Epithelial cell of esophagus (primary cell): ENCODE measurements at regions not wholly inside any gene's neighbourhood (a gene's known extent, or its start where the extent isn't known, plus 50 kb on each side); places are given as distances from the start of the nearest gene placed in this dataset.
"Not testable (repeated sequence)": the region's sequence is repeated elsewhere in the genome, so short reads cannot be mapped to it uniquely, and the experiment has no call there.

ENCODE experiments used
- DNase-seq: peaks from one replicate; pipeline ENCODE4 v3.0.0; 2010; ENCODE audit warnings: low read depth
- H3K4me3 ChIP-seq: 2 replicates; pipeline ENCODE4 v1.5.1; 2011; ENCODE audit warnings: mild to moderate bottlenecking, low read length, control low read depth
- TF ChIP-seq, protein P1 (sequence below): IDR thresholded peaks from 2 replicates; pipeline ENCODE4 v1.5.1; 2011; ENCODE audit warnings: low read depth, mild to moderate bottlenecking, low read length, control low read depth, inconsistent platforms; ENCODE audit not compliant: insufficient read depth; ENCODE audit errors: missing control alignments

DNA sequence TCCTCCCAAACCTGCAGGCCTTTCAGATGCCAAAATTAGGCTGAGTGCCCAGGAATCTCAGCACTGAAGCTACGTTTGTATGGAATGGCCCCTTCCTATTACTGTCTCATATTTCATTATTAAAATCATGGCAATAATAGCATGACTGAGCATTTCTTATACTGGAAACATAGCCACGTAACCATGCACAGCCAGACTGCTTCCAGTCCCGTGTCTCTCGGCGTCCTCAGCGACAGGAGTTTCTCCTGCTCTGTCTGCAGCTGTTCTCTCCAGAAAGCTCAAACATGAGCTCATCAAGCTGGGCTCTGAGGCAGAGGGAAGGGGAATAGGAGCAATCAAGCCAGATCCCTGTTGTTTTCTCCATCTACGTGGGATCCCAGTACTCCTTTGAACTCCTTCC lies 104.0 kb downstream of the CDC7 start:
- TF ChIP-seq, protein P1, sequence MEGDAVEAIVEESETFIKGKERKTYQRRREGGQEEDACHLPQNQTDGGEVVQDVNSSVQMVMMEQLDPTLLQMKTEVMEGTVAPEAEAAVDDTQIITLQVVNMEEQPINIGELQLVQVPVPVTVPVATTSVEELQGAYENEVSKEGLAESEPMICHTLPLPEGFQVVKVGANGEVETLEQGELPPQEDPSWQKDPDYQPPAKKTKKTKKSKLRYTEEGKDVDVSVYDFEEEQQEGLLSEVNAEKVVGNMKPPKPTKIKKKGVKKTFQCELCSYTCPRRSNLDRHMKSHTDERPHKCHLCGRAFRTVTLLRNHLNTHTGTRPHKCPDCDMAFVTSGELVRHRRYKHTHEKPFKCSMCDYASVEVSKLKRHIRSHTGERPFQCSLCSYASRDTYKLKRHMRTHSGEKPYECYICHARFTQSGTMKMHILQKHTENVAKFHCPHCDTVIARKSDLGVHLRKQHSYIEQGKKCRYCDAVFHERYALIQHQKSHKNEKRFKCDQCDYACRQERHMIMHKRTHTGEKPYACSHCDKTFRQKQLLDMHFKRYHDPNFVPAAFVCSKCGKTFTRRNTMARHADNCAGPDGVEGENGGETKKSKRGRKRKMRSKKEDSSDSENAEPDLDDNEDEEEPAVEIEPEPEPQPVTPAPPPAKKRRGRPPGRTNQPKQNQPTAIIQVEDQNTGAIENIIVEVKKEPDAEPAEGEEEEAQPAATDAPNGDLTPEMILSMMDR = no peak
- H3K4me3 ChIP-seq = no peak overlapping the region
- DNase-seq = no peak

DNA sequence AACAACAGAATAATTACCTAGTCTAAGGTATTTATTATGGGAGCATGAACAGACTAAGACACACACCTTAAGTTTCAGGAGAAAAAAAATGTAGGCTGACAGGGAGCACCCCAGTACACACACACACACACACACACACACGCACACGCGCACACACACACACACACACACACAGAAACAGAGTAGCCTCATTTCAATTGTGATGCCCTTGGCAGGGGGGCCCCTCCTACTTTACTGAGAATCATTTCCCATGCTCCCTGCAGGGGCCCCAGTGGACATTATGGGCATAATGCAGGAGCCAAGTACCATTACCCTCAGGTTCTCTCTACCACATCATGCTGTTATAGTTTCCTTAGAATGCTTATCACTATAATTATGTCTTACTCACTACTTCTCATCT lies 104.9 kb downstream of the CDC7 start:
- no peak overlapping the region for H3K4me3 ChIP-seq
- TF ChIP-seq, protein P1 = no peak
- no peak for DNase-seq

DNA sequence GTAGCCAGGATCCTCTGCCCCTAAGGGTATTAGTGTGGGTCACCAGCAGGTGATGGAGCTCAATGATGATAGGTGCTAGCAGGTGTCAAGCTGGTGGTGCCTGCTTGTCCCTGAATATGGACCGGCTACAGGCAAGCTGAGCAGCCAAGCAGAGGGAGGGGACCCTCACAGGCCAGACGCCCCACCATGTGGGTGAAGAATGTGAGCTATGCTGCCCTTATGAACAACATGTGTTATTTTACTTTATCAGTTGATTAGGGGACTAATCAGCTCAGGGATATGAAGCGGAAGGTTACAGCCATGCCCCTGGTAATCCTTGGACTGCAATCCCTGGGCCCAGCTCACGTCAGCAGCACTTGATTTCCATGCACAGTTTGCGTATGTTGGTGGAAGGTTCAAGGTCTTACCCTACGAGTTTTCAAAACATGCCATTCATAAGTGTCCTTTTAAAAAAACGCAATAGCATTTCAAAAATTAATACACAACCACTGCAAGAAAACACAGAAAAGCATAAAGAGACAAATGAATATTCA lies 106.0 kb downstream of the CDC7 start:
- H3K4me3 ChIP-seq = no peak overlapping the region
- TF ChIP-seq, protein P1 = no peak
- no peak for DNase-seq

DNA sequence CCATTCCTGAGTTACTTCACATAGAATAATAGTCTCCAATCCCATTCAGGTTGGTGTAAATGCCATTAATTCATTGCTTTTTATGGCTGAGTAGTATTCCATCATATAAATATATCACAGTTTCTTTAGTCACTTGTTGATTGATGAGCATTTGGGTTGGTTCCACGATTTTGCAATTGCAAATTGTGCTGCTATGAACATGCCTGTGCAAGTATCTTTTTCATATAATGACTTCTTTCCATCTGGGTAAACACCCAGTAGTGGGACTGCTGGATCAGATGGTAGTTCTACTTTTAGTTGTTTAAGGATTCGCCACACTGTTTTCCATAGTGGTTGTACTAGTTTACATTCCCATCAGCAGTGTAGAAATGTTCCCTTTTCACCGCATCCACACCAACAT lies 107.0 kb downstream of the CDC7 start:
- DNase-seq = peak; percentile 69
- H3K4me3 ChIP-seq = not testable (repeated sequence)

DNA sequence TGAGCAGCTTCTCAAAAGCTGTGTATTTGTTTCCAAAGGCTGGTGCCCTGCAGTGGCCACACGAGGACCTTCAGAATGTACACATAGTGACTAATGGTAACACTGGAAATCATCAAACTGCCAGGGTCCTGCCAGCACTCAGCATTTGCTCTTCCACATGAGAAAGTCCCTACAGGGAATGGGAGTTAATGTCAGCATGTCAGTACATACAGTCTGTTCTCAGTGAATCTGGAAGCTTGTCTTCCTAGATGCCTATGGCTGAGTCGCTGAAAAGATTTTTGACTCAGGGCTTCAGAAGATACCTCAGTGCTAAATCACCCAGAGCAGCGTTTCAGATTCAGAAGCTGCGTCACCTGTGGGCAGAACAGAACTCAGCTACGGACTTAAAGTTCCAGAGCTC lies 108.2 kb downstream of the CDC7 start:
- DNase-seq = peak; percentile 89
- no peak overlapping the region for H3K4me3 ChIP-seq
- TF ChIP-seq, protein P1 = no peak

DNA sequence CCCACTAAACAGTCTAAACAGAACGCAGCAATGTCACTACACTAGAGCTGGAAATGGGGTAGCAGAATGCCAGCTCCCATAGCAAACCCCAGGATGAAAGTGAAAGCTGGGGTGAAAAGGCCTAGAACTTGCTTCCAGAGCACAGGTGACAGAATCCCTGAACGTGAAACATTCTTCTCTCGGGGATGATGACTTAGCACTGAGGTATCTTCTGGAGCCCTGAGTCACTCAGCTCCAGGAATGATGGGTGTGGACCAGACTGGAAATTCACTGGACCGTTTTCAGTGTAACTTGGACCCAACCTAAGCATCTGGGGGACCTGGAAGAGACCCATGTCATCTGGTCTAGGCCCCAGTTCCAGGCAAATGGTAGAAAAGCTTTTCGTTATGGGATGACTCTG lies 108.9 kb downstream of the CDC7 start:
- peak; percentile 84 for DNase-seq
- no peak overlapping the region for H3K4me3 ChIP-seq
- TF ChIP-seq, protein P1 = no peak

DNA sequence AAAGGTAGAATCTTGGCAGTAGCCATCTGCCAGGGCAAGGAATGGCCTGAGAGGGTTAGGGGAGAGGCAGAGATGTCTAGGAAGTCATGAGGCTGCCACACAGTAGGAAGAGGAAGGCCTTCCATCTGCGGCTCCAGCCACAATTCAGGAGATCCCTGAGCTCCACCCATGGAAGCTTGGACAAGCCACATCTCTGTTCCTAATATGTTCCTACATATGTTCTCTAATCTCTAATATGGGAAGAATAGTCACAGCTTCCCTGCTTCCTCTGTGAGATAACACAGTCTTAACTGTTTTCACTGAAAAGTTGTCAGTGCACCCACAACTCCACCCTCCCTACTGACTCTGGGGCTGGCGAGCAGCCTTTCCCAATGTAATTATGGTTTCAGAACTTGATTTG lies 109.5 kb downstream of the CDC7 start:
- TF ChIP-seq, protein P1 = no peak
- DNase-seq = no peak

More for the DNA sequence above, 109.5 kb downstream of the CDC7 start:
- H3K4me3 ChIP-seq = no peak overlapping the region
